Activated B cell treated with CpG ODN at 0.5 μM for 24 hours (primary cell): ENCODE measurements at regions not wholly inside any gene's neighbourhood (a gene's known extent, or its start where the extent isn't known, plus 50 kb on each side); places are given as distances from the start of the nearest gene placed in this dataset.

Experiments
- ATAC-seq: fragments of 200-7000 bp; cut with Tn5 transposase; one replicate; pipeline ENCODE4 v1.10.0; 2021; ENCODE audit warnings: low read depth, mild to moderate bottlenecking, moderate library complexity
- CTCF ChIA-PET: fragments of 350-600 bp; sonication (Branson Sonifier 250); formaldehyde crosslinking; loops from one replicate; lab custom pipeline; 2021; ENCODE audit warnings: antibody characterized with exemption; lab: Charles Lee
- POLR2A ChIA-PET: fragments of 350-600 bp; sonication (Branson Sonifier 250); formaldehyde crosslinking; loops from one replicate; lab custom pipeline; 2021; ENCODE audit warnings: antibody characterized with exemption; lab: Charles Lee
- DNase-seq: peaks from one replicate; pipeline ENCODE4 v3.0.0; 2022
- H3K27ac Mint-ChIP-seq: one replicate; pipeline ENCODE4 v1.8.0; 2020; ENCODE audit warnings: mixed read lengths
- H3K27me3 Mint-ChIP-seq: one replicate; pipeline ENCODE4 v1.8.0; 2021; ENCODE audit warnings: mixed read lengths
- H3K36me3 Mint-ChIP-seq: one replicate; pipeline ENCODE4 v1.8.0; 2021; ENCODE audit warnings: low read depth, mixed read lengths
- H3K4me1 Mint-ChIP-seq: one replicate; pipeline ENCODE4 v1.8.0; 2021; ENCODE audit warnings: mixed read lengths
- H3K4me3 Mint-ChIP-seq: one replicate; pipeline ENCODE4 v1.8.0; 2020; ENCODE audit warnings: mild to moderate bottlenecking, mixed read lengths
- H3K9me3 Mint-ChIP-seq: one replicate; pipeline ENCODE4 v1.8.0; 2020; ENCODE audit warnings: mixed read lengths
- intact Hi-C: fragments of 100-400 bp; cut with micrococcal nuclease; formaldehyde crosslinking; loops from one replicate; pipeline ENCODE4 v1.15.1; 2024
- TF ChIP-seq, protein P1 (sequence below): fragments of 200-600 bp; IDR thresholded peaks from one replicate; pipeline ENCODE4 v1.8.0; 2022; ENCODE audit warnings: antibody characterized with exemption, mild to moderate bottlenecking

GRCh38 chr11:116233561-116233960 lies 539.2 kb downstream of the BUD13 start:
- no peak for DNase-seq
- H3K4me1 Mint-ChIP-seq, result no peaks in the 10 kb centered on the region
- H3K27ac Mint-ChIP-seq, result no peak overlapping the region
- ATAC-seq, result no peak
- no peaks in the 10 kb centered on the region for H3K36me3 Mint-ChIP-seq
- ChIA-PET POLR2A (no interaction called here), CTCF (no interaction called here)
- no peak overlapping the region for H3K4me3 Mint-ChIP-seq
- TF ChIP-seq, protein P1, sequence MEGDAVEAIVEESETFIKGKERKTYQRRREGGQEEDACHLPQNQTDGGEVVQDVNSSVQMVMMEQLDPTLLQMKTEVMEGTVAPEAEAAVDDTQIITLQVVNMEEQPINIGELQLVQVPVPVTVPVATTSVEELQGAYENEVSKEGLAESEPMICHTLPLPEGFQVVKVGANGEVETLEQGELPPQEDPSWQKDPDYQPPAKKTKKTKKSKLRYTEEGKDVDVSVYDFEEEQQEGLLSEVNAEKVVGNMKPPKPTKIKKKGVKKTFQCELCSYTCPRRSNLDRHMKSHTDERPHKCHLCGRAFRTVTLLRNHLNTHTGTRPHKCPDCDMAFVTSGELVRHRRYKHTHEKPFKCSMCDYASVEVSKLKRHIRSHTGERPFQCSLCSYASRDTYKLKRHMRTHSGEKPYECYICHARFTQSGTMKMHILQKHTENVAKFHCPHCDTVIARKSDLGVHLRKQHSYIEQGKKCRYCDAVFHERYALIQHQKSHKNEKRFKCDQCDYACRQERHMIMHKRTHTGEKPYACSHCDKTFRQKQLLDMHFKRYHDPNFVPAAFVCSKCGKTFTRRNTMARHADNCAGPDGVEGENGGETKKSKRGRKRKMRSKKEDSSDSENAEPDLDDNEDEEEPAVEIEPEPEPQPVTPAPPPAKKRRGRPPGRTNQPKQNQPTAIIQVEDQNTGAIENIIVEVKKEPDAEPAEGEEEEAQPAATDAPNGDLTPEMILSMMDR, result no peak
- intact Hi-C loops, result no loop called here
- H3K9me3 Mint-ChIP-seq, result no peaks in the 10 kb centered on the region
- H3K27me3 Mint-ChIP-seq, result peaks cover 8% of the 10 kb centered on the region

DNA sequence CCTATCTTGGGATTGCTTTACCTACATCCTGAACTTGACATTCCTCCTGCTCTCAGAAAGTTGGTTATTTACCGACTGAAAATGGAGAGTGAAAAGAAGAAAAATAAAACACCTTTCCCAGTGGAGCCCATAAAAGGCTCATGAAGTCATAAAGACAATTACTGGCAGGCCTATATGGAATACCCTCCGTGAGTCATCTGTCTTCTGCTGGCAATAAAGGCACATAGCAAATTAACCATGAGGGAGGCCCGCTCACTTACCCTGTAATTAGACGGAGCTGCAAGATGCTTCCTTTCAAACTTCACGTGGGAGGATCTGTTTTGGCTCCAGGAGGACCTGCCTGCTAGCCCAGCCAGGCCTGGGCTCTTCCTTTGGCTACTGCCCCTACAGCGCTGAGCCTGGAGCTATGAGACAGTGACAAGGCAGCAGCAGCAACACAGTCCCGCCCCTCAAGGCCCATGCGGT lies 540.4 kb downstream of the BUD13 start:
- ChIA-PET POLR2A (no interaction called here), CTCF (no interaction called here)
- Mint-ChIP-seq H3K9me3 (no peaks in the 10 kb centered on the region), H3K4me3 (no peak overlapping the region), H3K27me3 (peaks cover 6% of the 10 kb centered on the region), H3K36me3 (no peaks in the 10 kb centered on the region), H3K27ac (no peak overlapping the region), H3K4me1 (no peaks in the 10 kb centered on the region)
- intact Hi-C loops, result no loop called here
- TF ChIP-seq, protein P1, result no peak
- DNase-seq (no peak), ATAC-seq (no peak)

DNA sequence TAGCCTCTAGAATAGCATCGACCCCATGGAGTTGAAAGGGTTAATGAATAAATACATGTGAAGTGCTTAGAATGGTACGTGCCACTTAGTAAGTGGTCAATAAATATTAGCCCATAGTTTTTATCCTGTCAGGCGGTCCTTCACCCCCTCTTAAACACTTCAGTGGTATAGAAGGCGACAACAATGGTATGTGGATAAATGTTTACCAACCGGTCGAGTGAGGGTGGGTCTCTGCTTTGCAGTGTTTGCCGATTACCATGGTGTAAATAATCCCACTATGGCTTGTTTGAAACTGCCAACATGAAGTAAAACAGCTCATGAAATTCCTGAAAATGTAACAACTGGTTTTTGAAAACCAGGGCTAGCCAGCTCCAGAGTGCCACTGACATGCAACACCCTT lies 541.2 kb downstream of the BUD13 start:
- ChIA-PET CTCF (no interaction called here), POLR2A (no interaction called here)
- H3K9me3 Mint-ChIP-seq, result no peaks in the 10 kb centered on the region
- H3K4me1 Mint-ChIP-seq, result no peaks in the 10 kb centered on the region
- peaks cover 6% of the 10 kb centered on the region for H3K27me3 Mint-ChIP-seq
- no peak for DNase-seq
- ATAC-seq, result no peak
- no peak overlapping the region for H3K4me3 Mint-ChIP-seq
- no peaks in the 10 kb centered on the region for H3K36me3 Mint-ChIP-seq
- intact Hi-C loops, result no loop called here
- TF ChIP-seq, protein P1, result no peak
- no peak overlapping the region for H3K27ac Mint-ChIP-seq

DNA sequence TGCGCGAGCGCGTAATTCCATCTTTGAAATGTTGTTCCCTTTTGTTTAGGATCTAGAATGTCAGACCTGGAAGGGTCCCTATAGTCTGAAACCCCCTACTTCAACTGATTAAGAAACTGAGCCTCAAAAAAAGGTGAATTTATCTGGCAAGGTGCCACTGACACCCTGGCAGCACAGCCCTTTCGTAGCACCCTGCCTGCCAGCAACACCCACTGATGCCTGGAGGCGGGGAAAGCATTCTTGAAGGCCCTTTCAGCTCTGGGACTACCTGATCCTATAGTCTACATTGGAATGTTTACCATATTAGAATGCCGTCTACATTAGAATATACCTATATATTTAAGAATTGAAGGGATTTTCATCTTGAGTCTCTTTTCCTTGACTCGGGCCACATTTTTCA lies 542.3 kb downstream of the BUD13 start:
- Mint-ChIP-seq H3K36me3 (no peaks in the 10 kb centered on the region), H3K9me3 (no peaks in the 10 kb centered on the region), H3K4me3 (no peak overlapping the region), H3K27ac (no peak overlapping the region), H3K4me1 (no peaks in the 10 kb centered on the region), H3K27me3 (peaks cover 6% of the 10 kb centered on the region)
- DNase-seq (no peak), ATAC-seq (no peak)
- TF ChIP-seq, protein P1, result no peak
- POLR2A ChIA-PET, result no interaction called here
- intact Hi-C loops, result no loop called here
- CTCF ChIA-PET, result no interaction called here

- DNase-seq (no peak), ATAC-seq (no peak)
- H3K27me3 Mint-ChIP-seq, result peaks cover 6% of the 10 kb centered on the region
- no peaks in the 10 kb centered on the region for H3K9me3 Mint-ChIP-seq
- intact Hi-C loops, result loop anchor here (5.0 kb wide), 1 partner anchor 1492 kb away; no protein-coding TSS in a partner anchor
- no peak overlapping the region for H3K27ac Mint-ChIP-seq
- TF ChIP-seq, protein P1, result no peak
- ChIA-PET POLR2A (no interaction called here), CTCF (interaction anchor here (1.2 kb wide), 1 partner anchor 905 kb away, joined by 3 read pairs; no protein-coding TSS in a partner anchor)
- no peaks in the 10 kb centered on the region for H3K4me1 Mint-ChIP-seq
- H3K36me3 Mint-ChIP-seq, result no peaks in the 10 kb centered on the region
- H3K4me3 Mint-ChIP-seq, result no peak overlapping the region
These were observed 543.4 kb downstream of the BUD13 start for GRCh38 chr11:116229236-116229970.
